ENCODE measurements at regions not wholly inside any gene's neighbourhood (a gene's known extent, or its start where the extent isn't known, plus 50 kb on each side); places are given as distances from the start of the nearest gene placed in this dataset.

DNA sequence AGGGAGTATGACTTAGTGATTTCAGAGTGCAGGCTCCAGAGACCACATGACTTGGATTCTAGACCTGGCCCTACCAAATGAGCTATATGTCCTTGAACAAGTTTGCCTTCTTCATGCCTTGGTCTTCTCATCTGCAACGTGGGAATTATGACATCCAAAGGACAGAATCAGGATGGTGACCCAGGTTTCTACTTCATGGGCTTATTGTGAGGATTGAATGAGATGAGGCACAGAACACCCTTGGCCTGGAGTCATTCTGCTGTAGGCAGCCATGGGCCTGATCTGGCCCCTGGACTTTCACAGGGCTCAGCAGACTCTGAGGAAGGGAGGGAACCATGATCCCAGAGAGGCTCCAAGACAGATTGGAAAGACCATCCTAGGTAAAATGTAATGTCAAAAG is 85.6 kb upstream of the HAAO start:
- Histone ChIP-seq H3K4me3 (ENCODE audit: low read depth, low read length, poor library complexity, severe bottlenecking) (no peak overlapping the region), H3K79me2 (ENCODE audit: insufficient read depth, low read depth, low read length) (no peaks in the 10 kb centered on the region), H4K20me1 (ENCODE audit: insufficient read depth, low read length) (no peaks in the 10 kb centered on the region), H3K36me3 (ENCODE audit: insufficient read depth, low read length) (no peaks in the 10 kb centered on the region), H3K4me1 (ENCODE audit: insufficient read depth, low read length, poor library complexity, severe bottlenecking) (no peaks in the 10 kb centered on the region), H3K9me3 (ENCODE audit: low read length) (no peaks in the 10 kb centered on the region), H3K9me2 (ENCODE audit: insufficient read depth, low read length) (no peaks in the 10 kb centered on the region), H2AFZ (ENCODE audit: low read length) (no peak overlapping the region), H3K27ac (ENCODE audit: low read depth, low read length, poor library complexity, severe bottlenecking) (no peak overlapping the region), H3K4me2 (ENCODE audit: low read length) (no peak overlapping the region)
- ChIA-PET CTCF (ENCODE audit: unreplicated experiment) (no interaction called here), POLR2A (interaction anchor here (0.5 kb wide), 1 partner anchor 427 kb away, joined by 3 read pairs; no protein-coding TSS in a partner anchor)
- TF ChIP-seq, protein P1, sequence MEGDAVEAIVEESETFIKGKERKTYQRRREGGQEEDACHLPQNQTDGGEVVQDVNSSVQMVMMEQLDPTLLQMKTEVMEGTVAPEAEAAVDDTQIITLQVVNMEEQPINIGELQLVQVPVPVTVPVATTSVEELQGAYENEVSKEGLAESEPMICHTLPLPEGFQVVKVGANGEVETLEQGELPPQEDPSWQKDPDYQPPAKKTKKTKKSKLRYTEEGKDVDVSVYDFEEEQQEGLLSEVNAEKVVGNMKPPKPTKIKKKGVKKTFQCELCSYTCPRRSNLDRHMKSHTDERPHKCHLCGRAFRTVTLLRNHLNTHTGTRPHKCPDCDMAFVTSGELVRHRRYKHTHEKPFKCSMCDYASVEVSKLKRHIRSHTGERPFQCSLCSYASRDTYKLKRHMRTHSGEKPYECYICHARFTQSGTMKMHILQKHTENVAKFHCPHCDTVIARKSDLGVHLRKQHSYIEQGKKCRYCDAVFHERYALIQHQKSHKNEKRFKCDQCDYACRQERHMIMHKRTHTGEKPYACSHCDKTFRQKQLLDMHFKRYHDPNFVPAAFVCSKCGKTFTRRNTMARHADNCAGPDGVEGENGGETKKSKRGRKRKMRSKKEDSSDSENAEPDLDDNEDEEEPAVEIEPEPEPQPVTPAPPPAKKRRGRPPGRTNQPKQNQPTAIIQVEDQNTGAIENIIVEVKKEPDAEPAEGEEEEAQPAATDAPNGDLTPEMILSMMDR (conservative IDR thresholded peaks at IDR 0.05; ENCODE audit: low read length): no peak
- TF ChIP-seq EZH2phosphoT487 (IDR thresholded peaks at IDR 0.05; ENCODE audit: borderline replicate concordance, low read depth, low read length): no peak
- intact Hi-C loops (cut with micrococcal nuclease; ENCODE audit: unreplicated experiment): no loop called here
- BruUV-seq (replicated peaks): no TSS peak
- no peak for DNase-seq (ENCODE audit: low spot score)

DNA sequence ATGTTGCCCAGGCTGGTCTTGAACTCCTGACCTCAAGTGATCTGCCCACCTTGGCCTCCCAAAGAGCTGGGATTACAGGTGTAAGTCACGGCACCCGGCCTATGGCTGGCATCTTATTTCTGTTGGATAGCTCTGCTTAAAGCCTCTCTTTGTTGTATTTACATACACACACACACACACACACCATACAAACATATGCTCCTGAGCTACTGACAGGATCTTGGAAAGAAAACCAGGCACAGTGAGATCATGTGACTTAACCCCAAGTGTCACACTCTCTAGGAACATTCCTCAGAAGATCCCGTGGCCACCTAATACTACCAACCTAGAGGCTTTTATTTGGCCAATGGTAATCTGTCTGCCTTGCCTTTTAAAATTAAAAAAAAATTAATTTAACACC is 85.1 kb upstream of the HAAO start:
- intact Hi-C loops (cut with micrococcal nuclease; ENCODE audit: unreplicated experiment): no loop called here
- DNase-seq (ENCODE audit: low spot score): no peak
- BruUV-seq (replicated peaks): no TSS peak
- Histone ChIP-seq H3K9me2 (ENCODE audit: insufficient read depth, low read length) (no peaks in the 10 kb centered on the region), H3K27ac (ENCODE audit: low read depth, low read length, poor library complexity, severe bottlenecking) (no peak overlapping the region), H3K4me2 (ENCODE audit: low read length) (no peak overlapping the region), H3K4me1 (ENCODE audit: insufficient read depth, low read length, poor library complexity, severe bottlenecking) (no peaks in the 10 kb centered on the region), H3K79me2 (ENCODE audit: insufficient read depth, low read depth, low read length) (no peaks in the 10 kb centered on the region), H3K9me3 (ENCODE audit: low read length) (no peaks in the 10 kb centered on the region), H3K36me3 (ENCODE audit: insufficient read depth, low read length) (no peaks in the 10 kb centered on the region), H3K4me3 (ENCODE audit: low read depth, low read length, poor library complexity, severe bottlenecking) (no peak overlapping the region), H2AFZ (ENCODE audit: low read length) (no peak overlapping the region), H4K20me1 (ENCODE audit: insufficient read depth, low read length) (no peaks in the 10 kb centered on the region)
- ChIA-PET CTCF (ENCODE audit: unreplicated experiment) (no interaction called here), POLR2A (interaction anchor here (0.5 kb wide), 1 partner anchor 427 kb away, joined by 3 read pairs; no protein-coding TSS in a partner anchor)
- TF ChIP-seq EZH2phosphoT487 (IDR thresholded peaks at IDR 0.05; ENCODE audit: borderline replicate concordance, low read depth, low read length): no peak
- TF ChIP-seq, protein P1 (conservative IDR thresholded peaks at IDR 0.05; ENCODE audit: low read length): no peak

DNA sequence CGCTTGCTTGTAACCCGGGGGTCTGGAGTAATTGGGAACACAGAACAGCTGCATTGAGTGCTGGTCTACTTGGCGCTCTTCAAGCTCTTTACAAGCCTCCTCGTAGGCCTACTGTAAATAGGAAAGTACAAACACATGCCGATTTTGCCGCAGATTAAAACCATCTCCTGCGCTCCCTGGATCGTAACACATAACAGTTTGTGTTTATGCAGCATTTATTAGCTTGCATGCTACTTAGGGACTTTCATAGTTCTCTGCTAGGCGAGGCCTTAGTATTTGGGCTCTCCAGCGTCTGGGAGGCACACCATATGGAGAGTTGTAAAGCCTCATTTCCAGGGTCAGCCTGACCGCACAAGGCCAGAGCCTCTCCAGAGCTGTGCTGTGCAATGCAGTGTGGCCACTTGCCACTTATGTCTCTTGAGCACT is 84.0 kb upstream of the HAAO start:
- Histone ChIP-seq H3K9me2 (ENCODE audit: insufficient read depth, low read length) (no peaks in the 10 kb centered on the region), H3K4me2 (ENCODE audit: low read length) (no peak overlapping the region), H3K79me2 (ENCODE audit: insufficient read depth, low read depth, low read length) (no peaks in the 10 kb centered on the region), H3K36me3 (ENCODE audit: insufficient read depth, low read length) (no peaks in the 10 kb centered on the region), H4K20me1 (ENCODE audit: insufficient read depth, low read length) (no peaks in the 10 kb centered on the region), H2AFZ (ENCODE audit: low read length) (no peak overlapping the region), H3K4me1 (ENCODE audit: insufficient read depth, low read length, poor library complexity, severe bottlenecking) (no peaks in the 10 kb centered on the region), H3K4me3 (ENCODE audit: low read depth, low read length, poor library complexity, severe bottlenecking) (no peak overlapping the region), H3K9me3 (ENCODE audit: low read length) (no peaks in the 10 kb centered on the region), H3K27ac (ENCODE audit: low read depth, low read length, poor library complexity, severe bottlenecking) (no peak overlapping the region)
- ChIA-PET POLR2A (interaction anchor here (0.7 kb wide), 1 partner anchor 373 kb away, joined by 3 read pairs; no protein-coding TSS in a partner anchor), CTCF (ENCODE audit: unreplicated experiment) (no interaction called here)
- no peak for TF ChIP-seq EZH2phosphoT487 (IDR thresholded peaks at IDR 0.05; ENCODE audit: borderline replicate concordance, low read depth, low read length)
- TF ChIP-seq, protein P1 (conservative IDR thresholded peaks at IDR 0.05; ENCODE audit: low read length): no peak
- intact Hi-C loops (cut with micrococcal nuclease; ENCODE audit: unreplicated experiment): no loop called here
- no TSS peak for BruUV-seq (replicated peaks)
- no peak for DNase-seq (ENCODE audit: low spot score)

All from OCI-LY7 (cell line).